ENCODE measurements at regions not wholly inside any gene's neighbourhood (a gene's known extent, or its start where the extent isn't known, plus 50 kb on each side); places are given as distances from the start of the nearest gene placed in this dataset.

DNA sequence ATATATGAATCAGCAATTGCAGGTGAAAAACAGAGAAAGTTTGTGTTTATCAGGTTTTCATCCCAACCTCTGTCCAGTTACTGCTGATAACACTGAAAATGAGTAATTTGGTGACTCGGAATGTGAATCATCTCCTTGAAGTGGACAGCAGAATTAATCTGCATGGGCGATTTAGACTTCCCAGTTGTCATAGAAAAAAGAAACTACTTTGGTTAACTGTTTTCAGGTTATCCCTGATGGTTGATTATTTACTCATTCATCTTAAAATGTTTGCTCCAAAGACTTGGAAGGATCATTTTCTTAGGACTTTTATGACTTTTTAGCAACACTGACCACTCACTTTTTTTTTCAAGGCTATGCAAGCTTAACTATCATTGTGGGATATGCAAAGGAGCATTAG, 504.1 kb upstream of the ANKRD30A start:
- Mint-ChIP-seq H3K27me3 (ENCODE audit: low read depth) (no peaks in the 10 kb centered on the region), H3K4me3 (no peak overlapping the region), H3K27ac (ENCODE audit: unreplicated experiment) (no peak overlapping the region), H3K36me3 (ENCODE audit: low read depth) (no peaks in the 10 kb centered on the region), H3K9me3 (peaks cover 7% of the 10 kb centered on the region), H3K4me1 (no peaks in the 10 kb centered on the region)
- no peak for DNase-seq (ENCODE audit: low read depth, low spot score)
- TF ChIP-seq, protein P1, sequence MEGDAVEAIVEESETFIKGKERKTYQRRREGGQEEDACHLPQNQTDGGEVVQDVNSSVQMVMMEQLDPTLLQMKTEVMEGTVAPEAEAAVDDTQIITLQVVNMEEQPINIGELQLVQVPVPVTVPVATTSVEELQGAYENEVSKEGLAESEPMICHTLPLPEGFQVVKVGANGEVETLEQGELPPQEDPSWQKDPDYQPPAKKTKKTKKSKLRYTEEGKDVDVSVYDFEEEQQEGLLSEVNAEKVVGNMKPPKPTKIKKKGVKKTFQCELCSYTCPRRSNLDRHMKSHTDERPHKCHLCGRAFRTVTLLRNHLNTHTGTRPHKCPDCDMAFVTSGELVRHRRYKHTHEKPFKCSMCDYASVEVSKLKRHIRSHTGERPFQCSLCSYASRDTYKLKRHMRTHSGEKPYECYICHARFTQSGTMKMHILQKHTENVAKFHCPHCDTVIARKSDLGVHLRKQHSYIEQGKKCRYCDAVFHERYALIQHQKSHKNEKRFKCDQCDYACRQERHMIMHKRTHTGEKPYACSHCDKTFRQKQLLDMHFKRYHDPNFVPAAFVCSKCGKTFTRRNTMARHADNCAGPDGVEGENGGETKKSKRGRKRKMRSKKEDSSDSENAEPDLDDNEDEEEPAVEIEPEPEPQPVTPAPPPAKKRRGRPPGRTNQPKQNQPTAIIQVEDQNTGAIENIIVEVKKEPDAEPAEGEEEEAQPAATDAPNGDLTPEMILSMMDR (conservative IDR thresholded peaks at IDR 0.05) = no peak

DNA sequence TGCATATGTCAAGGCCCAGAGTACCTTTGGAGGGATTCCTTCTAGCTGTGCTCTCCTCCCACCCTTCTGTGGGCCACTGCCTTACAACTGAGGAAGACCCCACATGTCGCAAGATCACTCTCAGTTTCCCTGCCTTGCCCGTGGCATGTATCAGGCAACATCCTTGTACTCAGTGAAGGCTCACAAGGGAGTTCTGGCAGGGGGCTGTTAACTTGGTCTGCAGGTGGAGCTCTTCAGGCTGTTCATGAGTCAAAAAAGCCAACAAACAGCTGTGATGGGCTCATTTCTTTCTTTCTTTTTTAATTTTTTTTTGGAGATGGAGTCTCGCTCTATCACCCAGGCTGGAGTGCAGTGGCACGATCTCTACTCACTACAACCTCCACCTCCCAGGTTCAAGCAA, 513.0 kb upstream of the ANKRD30A start:
- no peak for DNase-seq (ENCODE audit: low read depth, low spot score)
- Mint-ChIP-seq H3K4me3 (no peak overlapping the region), H3K27ac (ENCODE audit: unreplicated experiment) (no peak overlapping the region), H3K36me3 (ENCODE audit: low read depth) (no peaks in the 10 kb centered on the region), H3K9me3 (peaks cover 3% of the 10 kb centered on the region), H3K27me3 (ENCODE audit: low read depth) (no peaks in the 10 kb centered on the region), H3K4me1 (no peaks in the 10 kb centered on the region)
- TF ChIP-seq, protein P1 (conservative IDR thresholded peaks at IDR 0.05) = no peak

DNA sequence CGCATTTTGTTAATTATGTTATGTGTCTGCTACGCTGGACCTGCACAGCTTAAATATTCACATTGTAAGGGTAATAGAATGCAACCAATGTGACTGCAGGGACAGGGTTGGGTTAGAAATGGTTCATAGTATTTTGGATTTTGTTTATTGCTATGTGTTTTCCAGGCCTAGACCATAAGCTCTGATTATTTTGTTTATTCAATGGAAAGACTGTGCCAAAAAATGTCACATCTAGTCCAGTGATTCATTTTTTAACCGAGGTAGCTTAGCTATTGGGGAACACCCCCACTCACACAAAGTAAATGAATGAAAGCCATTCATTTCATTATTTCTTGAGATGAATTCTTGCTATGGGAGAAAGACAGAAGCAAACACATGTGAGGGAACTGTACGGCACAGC, 516.5 kb upstream of the ANKRD30A start:
- TF ChIP-seq, protein P1 (conservative IDR thresholded peaks at IDR 0.05) = no peak
- Mint-ChIP-seq H3K4me1 (no peaks in the 10 kb centered on the region), H3K9me3 (peaks cover 3% of the 10 kb centered on the region), H3K4me3 (no peak overlapping the region), H3K27ac (ENCODE audit: unreplicated experiment) (no peak overlapping the region), H3K36me3 (ENCODE audit: low read depth) (no peaks in the 10 kb centered on the region), H3K27me3 (ENCODE audit: low read depth) (no peaks in the 10 kb centered on the region)
- no peak for DNase-seq (ENCODE audit: low read depth, low spot score)

DNA sequence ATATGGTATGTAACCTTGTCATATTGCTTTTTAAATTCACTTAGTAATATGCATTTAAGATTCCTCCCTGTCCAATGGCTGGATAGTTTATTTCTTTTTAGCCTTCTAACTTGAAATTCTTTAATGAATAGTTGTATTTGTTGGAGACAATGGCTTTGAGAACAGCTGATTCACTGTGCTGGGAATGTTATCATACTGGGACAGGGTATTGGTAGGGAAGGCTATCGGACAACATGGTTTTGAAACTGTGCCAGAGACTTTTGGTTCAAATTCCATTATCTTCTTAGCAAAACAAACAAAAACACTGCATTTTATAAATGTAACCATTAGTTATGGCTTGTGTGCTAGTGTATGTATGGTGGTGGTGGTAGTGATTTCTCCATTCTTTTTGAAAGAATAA, 517.1 kb upstream of the ANKRD30A start:
- TF ChIP-seq, protein P1 (conservative IDR thresholded peaks at IDR 0.05) = no peak
- Mint-ChIP-seq H3K27me3 (ENCODE audit: low read depth) (no peaks in the 10 kb centered on the region), H3K4me3 (no peak overlapping the region), H3K9me3 (peaks cover 3% of the 10 kb centered on the region), H3K27ac (ENCODE audit: unreplicated experiment) (no peak overlapping the region), H3K4me1 (no peaks in the 10 kb centered on the region), H3K36me3 (ENCODE audit: low read depth) (no peaks in the 10 kb centered on the region)
- no peak for DNase-seq (ENCODE audit: low read depth, low spot score)

DNA sequence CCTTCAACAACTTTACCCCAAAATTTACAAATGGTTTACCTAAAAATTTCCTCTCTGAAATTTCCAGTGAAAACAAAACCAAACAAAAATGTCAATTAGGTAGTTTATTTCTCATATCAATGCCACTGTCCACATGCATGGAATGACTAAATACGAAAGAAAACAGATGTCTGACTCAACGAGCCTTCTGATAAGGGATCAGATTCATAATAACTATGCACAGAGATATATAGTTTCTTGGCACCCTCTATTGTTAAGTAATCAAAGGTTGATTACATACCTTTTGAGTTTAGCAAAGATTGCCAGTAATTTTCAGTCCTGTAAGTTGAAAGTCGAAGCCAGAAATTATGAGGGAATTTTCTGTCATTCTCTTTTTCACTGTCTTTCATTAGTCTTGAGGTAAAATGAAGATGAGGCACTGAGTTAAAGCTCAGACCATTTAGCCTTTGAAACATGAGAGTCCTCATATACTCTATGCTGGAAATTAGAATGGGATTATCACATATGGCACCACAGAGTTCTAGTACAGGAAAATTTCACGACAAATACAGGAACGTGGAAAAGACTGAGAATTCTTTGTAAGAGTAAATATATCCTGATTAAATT, 519.1 kb upstream of the ANKRD30A start:
- no peak overlapping the region for H3K27ac Mint-ChIP-seq (ENCODE audit: unreplicated experiment)
- no peak overlapping the region for H3K4me3 Mint-ChIP-seq
- H3K4me1 Mint-ChIP-seq = no peaks in the 10 kb centered on the region
- no peaks in the 10 kb centered on the region for H3K36me3 Mint-ChIP-seq (ENCODE audit: low read depth)
- H3K27me3 Mint-ChIP-seq (ENCODE audit: low read depth) = no peaks in the 10 kb centered on the region
- TF ChIP-seq, protein P1 (conservative IDR thresholded peaks at IDR 0.05) = no peak
- H3K9me3 Mint-ChIP-seq = peaks cover 3% of the 10 kb centered on the region
- DNase-seq (ENCODE audit: low read depth, low spot score) = no peak

Measured in neural crest cell (in vitro differentiated cells).